DND-41 (cell line): ENCODE measurements at regions not wholly inside any gene's neighbourhood (a gene's known extent, or its start where the extent isn't known, plus 50 kb on each side); places are given as distances from the start of the nearest gene placed in this dataset.

Experiments
- ATAC-seq: fragments of 200-7000 bp; cut with Tn5 transposase; 3 replicates; pipeline ENCODE4 v1.9.1; 2021; ENCODE audit warnings: low read depth; ENCODE audit not compliant: insufficient read depth
- DNase-seq: peaks from one replicate; pipeline ENCODE4 v3.0.0-alpha.2; 2020
- H2AFZ ChIP-seq: 2 replicates; pipeline ENCODE4 v1.6.0; 2012; ENCODE audit warnings: low read depth, low read length
- H3K27ac ChIP-seq: 2 replicates; pipeline ENCODE4 v1.5.1; 2012; ENCODE audit warnings: low read length, inconsistent platforms
- H3K27me3 ChIP-seq: fragments of 200-600 bp; sonication (generic); 2 replicates; pipeline ENCODE4 v1.6.0; 2012; ENCODE audit warnings: low read length, mild to moderate bottlenecking, inconsistent platforms; ENCODE audit not compliant: insufficient read depth, poor library complexity
- H3K36me3 ChIP-seq: 2 replicates; pipeline ENCODE4 v1.5.1; 2012; ENCODE audit warnings: low read length, inconsistent platforms; ENCODE audit not compliant: insufficient read depth
- H3K4me1 ChIP-seq: 2 replicates; pipeline ENCODE4 v1.5.1; 2012; ENCODE audit warnings: mild to moderate bottlenecking, low read length; ENCODE audit not compliant: insufficient read depth
- H3K4me2 ChIP-seq: 2 replicates; pipeline ENCODE4 v1.6.0; 2012; ENCODE audit warnings: mild to moderate bottlenecking, moderate library complexity, low read length, inconsistent platforms; ENCODE audit not compliant: insufficient read depth
- H3K4me3 ChIP-seq, 2 experiments: fragments of 200-600 bp in 1 of 2; shearing (Covaris generic) in 1 of 2; 2 replicates each; pipeline ENCODE4 v1.5.1; 2012 to 2016; ENCODE audit warnings: inconsistent platforms in 2 of 2, low read length in 2 of 2, mild to moderate bottlenecking in 2 of 2, low read depth in 1 of 2, moderate library complexity in 1 of 2
- H3K79me2 ChIP-seq: 2 replicates; pipeline ENCODE4 v1.6.0; 2012; ENCODE audit warnings: low read length, inconsistent platforms; ENCODE audit not compliant: insufficient read depth
- H3K9ac ChIP-seq: 2 replicates; pipeline ENCODE4 v1.6.0; 2012; ENCODE audit warnings: low read depth, mild to moderate bottlenecking, inconsistent platforms, low read length, moderate library complexity
- H3K9me3 ChIP-seq: 2 replicates; pipeline ENCODE4 v1.5.1; 2012; ENCODE audit warnings: low read length, moderate library complexity, mild to moderate bottlenecking, inconsistent platforms; ENCODE audit not compliant: insufficient read depth, severe bottlenecking
- H4K20me1 ChIP-seq: 2 replicates; pipeline ENCODE4 v1.6.0; 2012; ENCODE audit warnings: low read length; ENCODE audit not compliant: insufficient read depth
- CTCF ChIP-seq: IDR thresholded peaks from 2 replicates; pipeline ENCODE4 v1.5.1; 2012; ENCODE audit warnings: borderline replicate concordance, low read length, moderate library complexity, mild to moderate bottlenecking; ENCODE audit not compliant: poor library complexity, severe bottlenecking; ENCODE audit errors: extremely low read depth
- EZH2 ChIP-seq: IDR thresholded peaks from 3 replicates; pipeline ENCODE4 v1.6.1; 2012; ENCODE audit warnings: borderline replicate concordance, low read depth, mild to moderate bottlenecking, moderate library complexity, low read length, inconsistent platforms; ENCODE audit not compliant: severe bottlenecking

- Histone ChIP-seq H2AFZ (no peak overlapping the region), H3K4me1 (no peaks in the 10 kb centered on the region), H3K36me3 (no peaks in the 10 kb centered on the region), H3K9ac (no peak overlapping the region), H3K4me2 (no peak overlapping the region), H3K9me3 (no peaks in the 10 kb centered on the region), H4K20me1 (no peaks in the 10 kb centered on the region), H3K79me2 (no peaks in the 10 kb centered on the region), H3K4me3 (no peak overlapping the region), H3K27ac (no peak overlapping the region), H3K27me3 (no peaks in the 10 kb centered on the region)
- TF ChIP-seq CTCF (no peak), EZH2 (no peak)
- DNase-seq (no peak), ATAC-seq (no peak)
Measured at GRCh38 chr5:167573370-167574127, 717.9 kb upstream of the WWC1 start.

GRCh38 chr5:167574464-167574863 lies 717.0 kb upstream of the WWC1 start:
- Histone ChIP-seq H3K36me3 (no peaks in the 10 kb centered on the region), H3K27me3 (no peaks in the 10 kb centered on the region), H3K9ac (no peak overlapping the region), H2AFZ (no peak overlapping the region), H3K4me2 (no peak overlapping the region), H3K9me3 (no peaks in the 10 kb centered on the region), H3K27ac (no peak overlapping the region), H3K4me1 (no peaks in the 10 kb centered on the region), H3K4me3 (no peak overlapping the region), H3K79me2 (no peaks in the 10 kb centered on the region), H4K20me1 (no peaks in the 10 kb centered on the region)
- TF ChIP-seq CTCF (no peak), EZH2 (no peak)
- no peak for ATAC-seq
- no peak for DNase-seq

- Histone ChIP-seq H3K79me2 (no peaks in the 10 kb centered on the region), H3K4me1 (no peaks in the 10 kb centered on the region), H3K27me3 (no peaks in the 10 kb centered on the region), H3K27ac (no peak overlapping the region), H3K9me3 (no peaks in the 10 kb centered on the region), H4K20me1 (no peaks in the 10 kb centered on the region), H3K36me3 (no peaks in the 10 kb centered on the region), H3K9ac (no peak overlapping the region), H3K4me2 (no peak overlapping the region), H2AFZ (no peak overlapping the region), H3K4me3 (no peak overlapping the region)
- DNase-seq (no peak), ATAC-seq (no peak)
- no peak for TF ChIP-seq EZH2
- TF ChIP-seq CTCF, result no peak
Measured at GRCh38 chr5:167575330-167575729, 716.1 kb upstream of the WWC1 start.

GRCh38 chr5:167576126-167576525 lies 715.3 kb upstream of the WWC1 start:
- Histone ChIP-seq H2AFZ (no peak overlapping the region), H3K27me3 (no peaks in the 10 kb centered on the region), H3K27ac (no peak overlapping the region), H3K79me2 (no peaks in the 10 kb centered on the region), H3K4me1 (no peaks in the 10 kb centered on the region), H3K9me3 (no peaks in the 10 kb centered on the region), H3K9ac (no peak overlapping the region), H3K36me3 (no peaks in the 10 kb centered on the region), H4K20me1 (no peaks in the 10 kb centered on the region), H3K4me2 (no peak overlapping the region), H3K4me3 (no peak overlapping the region)
- no peak for TF ChIP-seq EZH2
- no peak for TF ChIP-seq CTCF
- no peak for DNase-seq
- no peak for ATAC-seq
